ENCODE measurements at regions not wholly inside any gene's neighbourhood (a gene's known extent, or its start where the extent isn't known, plus 50 kb on each side); places are given as distances from the start of the nearest gene placed in this dataset.

DNA sequence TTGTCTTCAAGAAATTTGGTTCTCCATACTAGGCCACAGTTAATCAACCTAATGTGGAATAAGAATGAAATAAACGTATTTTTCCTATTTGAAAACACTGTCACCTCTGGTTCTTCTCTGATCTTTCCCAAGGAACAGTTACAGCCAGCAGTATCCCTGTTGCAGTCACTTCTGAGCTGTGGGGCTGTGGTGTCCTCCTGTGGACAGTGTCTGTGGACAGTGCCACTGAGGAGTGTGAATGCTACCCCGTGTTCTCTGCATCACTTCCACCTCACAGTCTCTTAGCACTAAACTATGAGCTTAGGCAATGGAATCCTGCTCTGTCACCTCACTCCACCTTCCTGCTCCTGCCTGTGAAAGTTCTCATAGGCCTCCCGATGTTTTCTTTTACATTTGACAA lies 817.5 kb downstream of the VGLL3 start:
- Histone ChIP-seq H3K9me3 (ENCODE audit: control insufficient read depth, insufficient read depth, low read depth, low read length) (no peaks in the 10 kb centered on the region), H3K4me1 (ENCODE audit: control insufficient read depth, extremely low read depth, insufficient read depth, low read length) (no peaks in the 10 kb centered on the region), H2AFZ (ENCODE audit: low read length) (no peak overlapping the region), H4K20me1 (ENCODE audit: control insufficient read depth, extremely low read depth, insufficient read depth, low read length) (no peaks in the 10 kb centered on the region), H3K27ac (ENCODE audit: insufficient read depth, low read length) (no peak overlapping the region), H3K4me2 (ENCODE audit: extremely low read depth, insufficient read depth, low read length) (no peak overlapping the region), H3K36me3 (ENCODE audit: control insufficient read depth, insufficient read depth, low read length) (no peaks in the 10 kb centered on the region), H3K79me2 (ENCODE audit: control insufficient read depth, insufficient read depth, low read length) (no peaks in the 10 kb centered on the region), H3K9ac (ENCODE audit: insufficient read depth, low read length) (no peak overlapping the region), H3K4me3 (replicated peaks in 1 of 4; ENCODE audit: control extremely low read depth in 1 of 4, insufficient read depth in 1 of 4, low read depth in 3 of 4, low read length in 4 of 4) (no peak overlapping the region), H3K27me3 (ENCODE audit: control insufficient read depth, insufficient read depth, low read length) (no peaks in the 10 kb centered on the region)
- no peak for DNase-seq (ENCODE audit: low read depth in 2 of 2)
- TF ChIP-seq EZH2 (IDR thresholded peaks at IDR 0.05; ENCODE audit: low read length, missing control alignments) = no peak
- TF ChIP-seq, protein P1, sequence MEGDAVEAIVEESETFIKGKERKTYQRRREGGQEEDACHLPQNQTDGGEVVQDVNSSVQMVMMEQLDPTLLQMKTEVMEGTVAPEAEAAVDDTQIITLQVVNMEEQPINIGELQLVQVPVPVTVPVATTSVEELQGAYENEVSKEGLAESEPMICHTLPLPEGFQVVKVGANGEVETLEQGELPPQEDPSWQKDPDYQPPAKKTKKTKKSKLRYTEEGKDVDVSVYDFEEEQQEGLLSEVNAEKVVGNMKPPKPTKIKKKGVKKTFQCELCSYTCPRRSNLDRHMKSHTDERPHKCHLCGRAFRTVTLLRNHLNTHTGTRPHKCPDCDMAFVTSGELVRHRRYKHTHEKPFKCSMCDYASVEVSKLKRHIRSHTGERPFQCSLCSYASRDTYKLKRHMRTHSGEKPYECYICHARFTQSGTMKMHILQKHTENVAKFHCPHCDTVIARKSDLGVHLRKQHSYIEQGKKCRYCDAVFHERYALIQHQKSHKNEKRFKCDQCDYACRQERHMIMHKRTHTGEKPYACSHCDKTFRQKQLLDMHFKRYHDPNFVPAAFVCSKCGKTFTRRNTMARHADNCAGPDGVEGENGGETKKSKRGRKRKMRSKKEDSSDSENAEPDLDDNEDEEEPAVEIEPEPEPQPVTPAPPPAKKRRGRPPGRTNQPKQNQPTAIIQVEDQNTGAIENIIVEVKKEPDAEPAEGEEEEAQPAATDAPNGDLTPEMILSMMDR (conservative IDR thresholded peaks at IDR 0.05 in 1 of 2, IDR thresholded peaks at IDR 0.05 in 1 of 2; ENCODE audit: low read depth in 1 of 2, low read length in 2 of 2) = no peak

DNA sequence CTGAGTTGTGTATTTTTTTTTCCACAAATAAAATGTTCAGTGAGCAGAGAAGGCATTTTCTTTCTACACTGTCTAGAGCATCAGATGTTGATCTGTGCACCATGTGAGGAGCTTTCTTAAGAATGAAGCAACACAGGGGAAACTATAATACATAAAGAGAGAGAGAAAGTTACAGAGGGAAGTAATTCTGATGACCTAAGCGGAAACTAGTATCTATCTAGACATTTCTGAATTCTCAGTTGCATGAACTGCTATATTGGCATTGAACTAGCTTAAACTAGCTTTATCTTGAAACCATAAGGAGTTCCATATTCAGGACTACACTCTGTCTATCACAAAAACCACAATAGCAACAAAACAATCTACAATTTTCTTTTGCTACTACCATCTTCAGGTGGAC lies 822.4 kb downstream of the VGLL3 start:
- H3K4me3 ChIP-seq (replicated peaks in 1 of 4; ENCODE audit: control extremely low read depth in 1 of 4, insufficient read depth in 1 of 4, low read depth in 3 of 4, low read length in 4 of 4) = no peak overlapping the region
- TF ChIP-seq, protein P1 (conservative IDR thresholded peaks at IDR 0.05 in 1 of 2, IDR thresholded peaks at IDR 0.05 in 1 of 2; ENCODE audit: low read depth in 1 of 2, low read length in 2 of 2) = no peak
- no peak overlapping the region for H3K27ac ChIP-seq (ENCODE audit: insufficient read depth, low read length)
- DNase-seq (ENCODE audit: low read depth in 2 of 2) = no peak
- H3K4me2 ChIP-seq (ENCODE audit: extremely low read depth, insufficient read depth, low read length) = no peak overlapping the region
- no peaks in the 10 kb centered on the region for H4K20me1 ChIP-seq (ENCODE audit: control insufficient read depth, extremely low read depth, insufficient read depth, low read length)
- H2AFZ ChIP-seq (ENCODE audit: low read length) = no peak overlapping the region
- no peaks in the 10 kb centered on the region for H3K9me3 ChIP-seq (ENCODE audit: control insufficient read depth, insufficient read depth, low read depth, low read length)
- no peaks in the 10 kb centered on the region for H3K27me3 ChIP-seq (ENCODE audit: control insufficient read depth, insufficient read depth, low read length)
- no peaks in the 10 kb centered on the region for H3K36me3 ChIP-seq (ENCODE audit: control insufficient read depth, insufficient read depth, low read length)
- H3K9ac ChIP-seq (ENCODE audit: insufficient read depth, low read length) = no peak overlapping the region
- H3K79me2 ChIP-seq (ENCODE audit: control insufficient read depth, insufficient read depth, low read length) = no peaks in the 10 kb centered on the region
- no peaks in the 10 kb centered on the region for H3K4me1 ChIP-seq (ENCODE audit: control insufficient read depth, extremely low read depth, insufficient read depth, low read length)

DNA sequence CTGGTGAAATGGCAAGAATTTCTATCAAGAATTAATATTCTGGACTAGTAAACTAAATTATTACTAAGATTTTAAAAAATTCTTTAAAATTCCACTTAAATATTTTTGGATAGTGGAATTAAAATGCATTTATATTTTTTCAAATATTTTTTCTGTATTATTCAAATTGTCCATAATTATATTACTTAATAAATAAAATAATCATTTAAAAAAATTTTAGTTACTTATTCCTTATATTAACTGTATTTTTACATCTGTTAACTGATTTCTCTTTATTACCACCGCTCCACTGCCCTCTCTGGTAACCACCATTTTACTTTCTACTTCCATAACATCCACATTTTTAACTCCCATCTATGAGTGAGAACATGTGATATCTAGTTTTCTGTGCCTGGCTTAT lies 828.4 kb downstream of the VGLL3 start:
- Histone ChIP-seq H3K9ac (ENCODE audit: insufficient read depth, low read length) (no peak overlapping the region), H3K27ac (ENCODE audit: insufficient read depth, low read length) (no peak overlapping the region), H3K27me3 (ENCODE audit: control insufficient read depth, insufficient read depth, low read length) (no peaks in the 10 kb centered on the region), H3K79me2 (ENCODE audit: control insufficient read depth, insufficient read depth, low read length) (no peaks in the 10 kb centered on the region), H3K4me1 (ENCODE audit: control insufficient read depth, extremely low read depth, insufficient read depth, low read length) (no peaks in the 10 kb centered on the region), H3K4me2 (ENCODE audit: extremely low read depth, insufficient read depth, low read length) (no peak overlapping the region), H3K4me3 (replicated peaks in 1 of 4; ENCODE audit: control extremely low read depth in 1 of 4, insufficient read depth in 1 of 4, low read depth in 3 of 4, low read length in 4 of 4) (no peak overlapping the region), H3K9me3 (ENCODE audit: control insufficient read depth, insufficient read depth, low read depth, low read length) (no peaks in the 10 kb centered on the region), H2AFZ (ENCODE audit: low read length) (no peak overlapping the region), H4K20me1 (ENCODE audit: control insufficient read depth, extremely low read depth, insufficient read depth, low read length) (no peaks in the 10 kb centered on the region), H3K36me3 (ENCODE audit: control insufficient read depth, insufficient read depth, low read length) (no peaks in the 10 kb centered on the region)
- DNase-seq (ENCODE audit: low read depth in 2 of 2) = no peak
- no peak for TF ChIP-seq EZH2 (IDR thresholded peaks at IDR 0.05; ENCODE audit: low read length, missing control alignments)
